DMS153 treated with DMSO at 0.1 percent for 48 hours (cell line): ENCODE measurements at regions not wholly inside any gene's neighbourhood (a gene's known extent, or its start where the extent isn't known, plus 50 kb on each side); places are given as distances from the start of the nearest gene placed in this dataset.

ENCODE experiments used
- DNase-seq: peaks from one replicate; lab custom pipeline; 2025; ENCODE audit not compliant: unreplicated experiment; lab: John Stamatoyannopoulos, UW

DNA sequence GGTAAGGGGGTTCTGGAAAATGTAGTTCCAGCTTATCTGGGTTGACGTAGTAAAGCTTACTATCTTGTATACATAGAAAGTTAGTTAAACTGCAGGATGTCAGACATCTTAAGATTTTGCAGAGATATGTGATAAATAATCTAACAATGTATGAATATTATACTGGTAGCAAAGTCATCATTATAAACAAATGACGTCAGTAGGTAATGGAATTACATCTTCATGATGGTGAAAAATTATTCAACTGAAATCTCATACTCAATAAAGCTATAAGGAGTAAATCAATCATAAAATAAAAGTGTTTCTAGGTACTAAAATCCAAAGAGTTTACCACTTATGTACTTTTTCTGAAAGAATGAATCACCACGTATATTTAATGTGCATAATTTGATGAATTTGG lies 217.3 kb upstream of the CDH10 start:
- DNase-seq, result no peak

- DNase-seq, result no peak
Measured at GRCh38 chr5:24855485-24855884, 210.7 kb upstream of the CDH10 start.

GRCh38 chr5:24854850-24855249 lies 210.1 kb upstream of the CDH10 start:
- no peak for DNase-seq

DNA sequence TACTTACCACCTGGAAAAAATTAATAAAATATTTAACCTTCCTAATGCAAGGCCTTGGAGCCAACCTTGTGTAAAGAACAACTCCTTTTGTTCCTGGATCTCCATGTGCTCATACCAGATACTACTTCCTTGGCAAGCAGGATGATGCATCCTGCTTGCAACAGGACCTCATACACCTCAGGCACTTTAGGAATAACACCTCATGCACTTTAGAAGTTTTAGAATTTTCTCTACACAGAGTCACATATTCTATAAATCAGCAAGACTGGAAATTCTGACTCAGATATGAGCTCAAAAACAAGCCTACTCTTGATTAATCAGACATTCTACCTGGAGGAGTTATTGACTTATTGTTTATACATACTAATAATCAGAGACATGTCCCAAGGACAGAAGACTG lies 209.6 kb upstream of the CDH10 start:
- DNase-seq, result no peak

GRCh38 chr5:24850926-24851486 lies 206.2 kb upstream of the CDH10 start:
- no peak for DNase-seq

DNA sequence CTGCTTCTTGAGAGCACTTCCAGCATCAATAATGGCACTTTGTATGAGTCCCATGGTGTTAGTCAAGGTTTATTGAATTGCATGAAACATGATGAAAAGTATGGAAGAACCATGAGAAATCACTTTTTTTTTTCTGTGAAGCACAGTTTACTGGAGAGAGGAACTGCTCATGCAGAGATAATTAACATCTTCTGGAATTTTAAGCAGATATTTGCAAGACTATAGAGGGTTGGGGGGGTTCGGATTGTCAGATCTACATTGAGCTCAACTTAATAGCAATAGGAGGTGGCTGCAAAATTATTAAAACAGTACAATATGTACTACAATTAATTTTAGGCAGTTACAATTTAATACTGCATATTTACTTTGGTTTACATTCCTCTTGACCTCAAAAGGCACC lies 204.4 kb upstream of the CDH10 start:
- DNase-seq, result no peak

- no peak for DNase-seq
Measured at GRCh38 chr5:24831989-24832388, 187.2 kb upstream of the CDH10 start.

GRCh38 chr5:24823625-24824024 lies 178.8 kb upstream of the CDH10 start:
- DNase-seq, result no peak

DNA sequence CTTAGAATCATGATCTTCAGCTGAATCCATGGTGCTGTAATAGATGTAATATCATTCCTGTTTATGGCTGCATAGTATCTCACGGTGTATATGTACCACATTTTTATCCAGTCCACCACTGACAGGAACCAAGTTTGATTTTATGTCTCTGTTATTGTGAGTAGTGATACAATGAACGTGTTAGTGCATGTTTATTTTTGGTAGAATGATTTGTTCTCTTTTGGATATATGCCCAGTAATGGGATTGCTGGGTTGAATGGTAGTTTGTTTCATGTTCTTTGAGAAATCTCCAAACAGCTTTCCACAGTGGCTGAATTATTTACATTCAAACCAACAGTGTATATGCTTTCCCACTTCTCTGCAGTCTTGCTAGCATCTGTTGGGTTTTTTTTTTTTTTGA lies 175.1 kb upstream of the CDH10 start:
- no peak for DNase-seq

DNA sequence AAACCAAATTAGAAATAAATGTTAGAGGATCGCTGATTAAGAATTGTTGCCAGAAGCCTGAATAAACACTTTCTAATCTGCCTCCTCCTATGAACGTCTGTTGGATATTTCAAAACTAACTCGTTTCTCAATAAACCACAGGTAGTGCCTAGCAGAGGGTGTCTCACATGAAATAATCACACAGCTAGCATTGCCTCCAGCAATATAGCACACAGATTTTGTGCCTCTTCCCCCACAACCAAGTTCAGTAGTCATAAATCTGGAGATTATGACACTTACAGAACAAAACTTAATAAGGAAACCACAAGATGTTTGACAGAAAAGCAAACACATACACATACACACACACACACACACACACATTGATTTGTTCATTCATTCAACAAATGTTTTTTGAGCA lies 173.2 kb upstream of the CDH10 start:
- no peak for DNase-seq

GRCh38 chr5:24816206-24816605 lies 171.4 kb upstream of the CDH10 start:
- no peak for DNase-seq

DNA sequence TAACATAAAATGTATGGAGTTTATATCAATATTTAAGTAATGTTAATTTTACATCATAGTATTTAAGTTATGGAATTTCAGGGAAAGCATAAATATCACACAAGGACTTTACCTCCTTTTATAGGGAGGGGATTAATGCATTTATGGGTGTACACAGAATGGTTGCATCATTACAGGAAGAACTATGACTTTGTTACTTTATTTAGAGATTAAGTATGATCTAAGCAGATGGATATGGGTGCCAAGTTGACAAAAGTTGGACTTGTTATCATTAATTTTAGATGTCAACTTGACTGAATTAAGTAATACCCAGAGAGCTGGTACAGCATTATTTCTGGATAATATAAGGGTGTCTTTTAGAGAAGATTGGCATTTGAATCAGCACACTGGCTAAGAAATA lies 160.5 kb upstream of the CDH10 start:
- no peak for DNase-seq

DNA sequence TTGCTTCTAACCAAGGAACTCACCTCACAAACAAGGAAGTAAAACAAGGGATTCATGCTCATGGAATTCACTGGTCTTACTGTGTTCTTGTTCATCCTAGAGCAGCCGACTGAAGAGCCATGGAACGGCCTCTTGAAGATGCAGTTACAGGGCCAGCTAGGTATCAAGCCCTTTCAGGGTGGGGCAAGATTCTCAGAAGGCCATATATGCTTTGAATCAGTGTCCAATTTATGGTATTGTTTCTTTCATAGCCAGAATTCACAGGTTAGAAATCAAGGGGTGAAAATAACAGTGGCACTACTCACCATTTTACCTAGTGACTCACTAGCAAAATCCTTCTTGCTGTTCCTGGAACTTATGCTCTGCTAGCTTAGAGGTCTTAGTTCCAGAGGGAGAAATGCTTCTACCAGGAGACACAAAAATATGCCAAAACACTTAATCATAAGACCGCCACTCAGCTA lies 159.5 kb upstream of the CDH10 start:
- DNase-seq, result no peak

DNA sequence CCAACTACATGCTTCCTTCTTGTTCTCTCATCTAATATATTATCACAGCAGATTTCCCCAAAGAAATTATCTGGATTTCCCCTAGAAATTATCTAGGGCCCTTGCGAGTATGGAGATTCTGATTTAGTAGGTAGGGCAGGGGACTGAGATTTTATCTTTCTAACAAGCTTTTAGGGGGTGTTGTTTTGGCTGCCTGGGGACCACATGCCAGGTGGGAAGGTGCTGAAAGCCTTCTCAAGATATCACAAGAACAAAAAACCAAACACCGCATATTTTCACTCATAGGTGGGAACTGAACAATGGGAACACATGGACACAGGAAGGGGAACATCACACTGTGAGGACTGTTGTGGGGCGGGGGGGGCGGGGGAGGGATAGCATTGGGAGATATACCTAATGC lies 146.5 kb upstream of the CDH10 start:
- no peak for DNase-seq

DNA sequence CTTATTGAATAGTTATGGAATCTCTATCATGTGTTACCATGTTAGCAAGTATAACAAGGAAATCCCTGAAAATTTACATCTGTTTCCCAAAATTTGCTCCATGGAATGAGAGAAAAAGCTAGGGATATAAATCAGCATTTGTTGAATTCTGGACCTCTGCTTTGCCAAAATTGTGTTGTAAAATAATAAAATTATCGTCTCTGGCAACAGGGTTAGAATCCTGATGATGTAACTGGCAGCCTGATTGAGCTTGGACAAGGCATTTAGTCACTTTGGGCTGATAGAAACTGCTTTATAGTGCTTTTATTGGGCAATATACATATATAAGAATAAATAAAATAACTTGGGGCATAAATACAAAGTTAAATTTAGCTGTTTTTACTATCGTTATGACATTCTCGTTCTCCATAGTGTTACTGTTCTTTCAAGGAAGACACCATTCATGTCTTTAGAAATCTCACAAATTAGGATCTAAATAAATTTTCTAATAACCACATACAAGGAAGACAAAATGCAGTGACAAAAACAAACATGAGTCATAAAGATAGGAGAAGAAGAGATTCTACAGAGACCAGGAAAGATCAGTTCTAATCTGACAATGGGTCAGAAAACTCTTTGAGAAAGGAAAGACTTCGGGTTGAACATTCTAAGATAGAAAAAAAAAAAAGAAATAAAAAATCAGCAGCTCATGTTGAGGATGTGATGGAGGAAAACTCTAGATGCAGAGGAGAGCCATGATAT lies 145.0 kb upstream of the CDH10 start:
- DNase-seq, result no peak

- DNase-seq, result no peak
Measured at GRCh38 chr5:24788829-24789514, 144.2 kb upstream of the CDH10 start.

DNA sequence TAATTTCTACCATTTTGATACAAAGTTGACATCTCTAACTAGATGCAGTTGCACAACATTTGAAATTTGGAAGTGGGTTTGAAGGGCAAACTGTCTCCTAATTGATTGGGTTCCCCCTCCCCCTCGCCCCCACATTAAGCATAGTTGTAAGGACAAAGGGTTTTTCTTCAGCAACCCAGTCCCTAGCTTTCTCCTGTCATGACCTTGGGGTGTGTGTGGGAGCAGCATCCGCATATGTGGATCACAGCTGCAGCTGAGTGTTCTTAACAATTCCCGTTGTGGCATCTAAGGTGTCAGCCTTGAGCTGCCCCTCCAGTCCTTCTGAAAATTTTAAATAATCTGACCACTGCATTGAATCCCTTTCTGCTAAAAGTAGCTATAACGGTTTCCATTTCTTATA lies 141.3 kb upstream of the CDH10 start:
- no peak for DNase-seq

GRCh38 chr5:24783596-24783995 lies 138.8 kb upstream of the CDH10 start:
- DNase-seq, result no peak

DNA sequence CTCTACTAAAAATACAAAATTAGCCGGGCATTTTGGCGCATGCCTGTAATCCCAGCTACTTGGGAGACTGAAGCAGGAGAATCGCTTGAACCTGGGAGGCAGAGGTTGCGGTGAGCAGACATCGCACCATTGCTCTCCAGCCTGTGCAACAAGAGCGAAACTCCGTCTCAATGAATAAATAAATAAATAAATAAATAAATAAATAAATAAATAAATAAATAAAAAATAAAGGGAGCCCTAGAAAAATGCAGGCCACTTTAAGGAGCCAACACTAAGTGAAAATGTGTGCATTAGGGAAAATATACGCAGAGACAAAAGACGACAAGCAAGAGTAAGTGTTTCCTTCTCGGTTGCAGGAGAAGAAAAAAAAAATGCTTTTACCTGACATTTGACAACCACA lies 132.6 kb upstream of the CDH10 start:
- DNase-seq, result no peak

- DNase-seq, result no peak
Measured at GRCh38 chr5:24773261-24773660, 128.5 kb upstream of the CDH10 start.

DNA sequence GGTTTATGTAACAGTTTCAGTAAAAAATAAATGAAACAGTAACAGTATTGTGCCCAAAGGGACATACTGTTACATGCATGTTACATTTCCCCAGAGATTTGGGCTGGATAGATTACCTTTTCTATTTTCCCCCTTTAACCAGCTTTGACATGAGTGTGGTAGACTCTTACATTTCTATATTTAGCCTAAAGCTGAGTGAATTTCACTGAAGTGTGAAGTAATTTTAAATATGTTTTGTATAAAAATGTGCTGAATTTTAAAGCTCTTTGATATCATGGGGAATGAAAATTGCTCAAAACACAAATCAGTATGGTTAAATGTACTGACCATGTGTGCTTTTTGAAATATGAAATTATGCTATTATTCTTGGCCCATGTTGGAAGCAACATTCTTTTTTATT lies 122.3 kb upstream of the CDH10 start:
- no peak for DNase-seq

GRCh38 chr5:24765219-24765618 lies 120.4 kb upstream of the CDH10 start:
- no peak for DNase-seq
